DND-41 (cell line): ENCODE measurements at regions not wholly inside any gene's neighbourhood (a gene's known extent, or its start where the extent isn't known, plus 50 kb on each side); places are given as distances from the start of the nearest gene placed in this dataset.

ENCODE experiments used
- EZH2 ChIP-seq: IDR thresholded peaks from 3 replicates; pipeline ENCODE4 v1.6.1; 2012; ENCODE audit warnings: borderline replicate concordance, low read depth, mild to moderate bottlenecking, moderate library complexity, low read length, inconsistent platforms; ENCODE audit not compliant: severe bottlenecking
- TF ChIP-seq, protein P1 (sequence below): IDR thresholded peaks from 2 replicates; pipeline ENCODE4 v1.5.1; 2012; ENCODE audit warnings: borderline replicate concordance, low read length, moderate library complexity, mild to moderate bottlenecking; ENCODE audit not compliant: poor library complexity, severe bottlenecking; ENCODE audit errors: extremely low read depth

- TF ChIP-seq, protein P1, sequence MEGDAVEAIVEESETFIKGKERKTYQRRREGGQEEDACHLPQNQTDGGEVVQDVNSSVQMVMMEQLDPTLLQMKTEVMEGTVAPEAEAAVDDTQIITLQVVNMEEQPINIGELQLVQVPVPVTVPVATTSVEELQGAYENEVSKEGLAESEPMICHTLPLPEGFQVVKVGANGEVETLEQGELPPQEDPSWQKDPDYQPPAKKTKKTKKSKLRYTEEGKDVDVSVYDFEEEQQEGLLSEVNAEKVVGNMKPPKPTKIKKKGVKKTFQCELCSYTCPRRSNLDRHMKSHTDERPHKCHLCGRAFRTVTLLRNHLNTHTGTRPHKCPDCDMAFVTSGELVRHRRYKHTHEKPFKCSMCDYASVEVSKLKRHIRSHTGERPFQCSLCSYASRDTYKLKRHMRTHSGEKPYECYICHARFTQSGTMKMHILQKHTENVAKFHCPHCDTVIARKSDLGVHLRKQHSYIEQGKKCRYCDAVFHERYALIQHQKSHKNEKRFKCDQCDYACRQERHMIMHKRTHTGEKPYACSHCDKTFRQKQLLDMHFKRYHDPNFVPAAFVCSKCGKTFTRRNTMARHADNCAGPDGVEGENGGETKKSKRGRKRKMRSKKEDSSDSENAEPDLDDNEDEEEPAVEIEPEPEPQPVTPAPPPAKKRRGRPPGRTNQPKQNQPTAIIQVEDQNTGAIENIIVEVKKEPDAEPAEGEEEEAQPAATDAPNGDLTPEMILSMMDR, result no peak
- TF ChIP-seq EZH2, result no peak
These were observed 208.2 kb upstream of the STK17B start for GRCh38 chr2:196379600-196379999.
